ENCODE measurements at regions not wholly inside any gene's neighbourhood (a gene's known extent, or its start where the extent isn't known, plus 50 kb on each side); places are given as distances from the start of the nearest gene placed in this dataset.

DNA sequence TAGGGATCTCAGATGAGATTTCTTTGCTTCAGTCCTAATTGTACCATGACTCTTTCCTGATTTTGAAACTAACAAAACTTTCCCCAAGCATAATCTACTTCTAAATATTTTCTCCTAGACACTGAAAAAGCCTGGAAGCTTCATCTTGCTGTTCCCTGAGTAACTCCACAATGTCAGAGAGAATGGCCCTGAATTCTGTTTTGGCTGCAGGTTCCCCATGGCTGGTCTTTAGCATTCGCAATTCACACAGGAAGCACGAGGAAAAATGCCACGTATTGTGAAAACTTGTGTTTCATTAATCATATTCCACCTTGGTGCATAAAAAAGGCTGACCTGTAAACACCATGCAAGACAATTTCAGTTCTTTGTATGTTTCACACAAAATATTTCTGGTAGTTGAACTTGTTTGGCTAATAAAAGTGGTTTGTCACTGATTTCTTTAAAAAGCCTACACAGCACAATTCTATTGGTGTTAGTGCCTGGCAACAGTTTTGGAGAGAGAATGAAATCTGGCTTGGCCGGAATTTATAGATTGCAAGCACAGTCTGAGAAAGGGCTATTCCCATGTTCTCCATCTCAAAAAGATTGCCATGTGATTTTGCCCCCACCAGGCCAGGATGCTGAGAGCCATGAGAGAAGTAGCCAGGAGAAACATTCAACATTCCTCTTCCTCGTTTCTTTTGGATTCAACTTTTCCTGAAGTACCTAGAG lies 367.1 kb downstream of the NDFIP2 start:
- TF ChIP-seq, protein P1, sequence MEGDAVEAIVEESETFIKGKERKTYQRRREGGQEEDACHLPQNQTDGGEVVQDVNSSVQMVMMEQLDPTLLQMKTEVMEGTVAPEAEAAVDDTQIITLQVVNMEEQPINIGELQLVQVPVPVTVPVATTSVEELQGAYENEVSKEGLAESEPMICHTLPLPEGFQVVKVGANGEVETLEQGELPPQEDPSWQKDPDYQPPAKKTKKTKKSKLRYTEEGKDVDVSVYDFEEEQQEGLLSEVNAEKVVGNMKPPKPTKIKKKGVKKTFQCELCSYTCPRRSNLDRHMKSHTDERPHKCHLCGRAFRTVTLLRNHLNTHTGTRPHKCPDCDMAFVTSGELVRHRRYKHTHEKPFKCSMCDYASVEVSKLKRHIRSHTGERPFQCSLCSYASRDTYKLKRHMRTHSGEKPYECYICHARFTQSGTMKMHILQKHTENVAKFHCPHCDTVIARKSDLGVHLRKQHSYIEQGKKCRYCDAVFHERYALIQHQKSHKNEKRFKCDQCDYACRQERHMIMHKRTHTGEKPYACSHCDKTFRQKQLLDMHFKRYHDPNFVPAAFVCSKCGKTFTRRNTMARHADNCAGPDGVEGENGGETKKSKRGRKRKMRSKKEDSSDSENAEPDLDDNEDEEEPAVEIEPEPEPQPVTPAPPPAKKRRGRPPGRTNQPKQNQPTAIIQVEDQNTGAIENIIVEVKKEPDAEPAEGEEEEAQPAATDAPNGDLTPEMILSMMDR (IDR thresholded peaks at IDR 0.05 in 2 of 3, conservative IDR thresholded peaks at IDR 0.05 in 1 of 3; ENCODE audit: borderline replicate concordance in 1 of 3, insufficient read depth in 1 of 3, low read depth in 2 of 3, low read length in 2 of 3): no peak
- no peak for TF ChIP-seq EGR1 (IDR thresholded peaks at IDR 0.05; ENCODE audit: low read depth)
